Spleen (tissue), 11 donors: ENCODE measurements at regions not wholly inside any gene's neighbourhood (a gene's known extent, or its start where the extent isn't known, plus 50 kb on each side); places are given as distances from the start of the nearest gene placed in this dataset.

ENCODE experiments used
- DNase-seq: peaks from one replicate; pipeline ENCODE4 v3.0.0-alpha.2; 2020
- H3K27ac ChIP-seq, 8 donors: fragments of 200-600 bp; sonication (generic) in 7 of 8; 1 replicate in 4 of 8; 2 replicates in 4 of 8; pipeline versions ENCODE4 v1.5.0 to v1.8.0; 2016 to 2021; ENCODE audit warnings: inconsistent platforms in 4 of 8, mild to moderate bottlenecking in 4 of 8, moderate library complexity in 1 of 8
- H3K27me3 ChIP-seq, 7 donors: fragments of 200-600 bp; sonication (generic) in 6 of 7; replicated peaks in 1 of 7; 1 replicate in 4 of 7; 2 replicates in 3 of 7; pipeline versions ENCODE4 v1.5.0 to v1.8.0; 2016 to 2021; ENCODE audit warnings: inconsistent platforms in 3 of 7, mild to moderate bottlenecking in 1 of 7
- H3K36me3 ChIP-seq, 6 donors: fragments of 200-600 bp; sonication (generic) in 5 of 6; 1 replicate in 4 of 6; 2 replicates in 2 of 6; pipeline versions ENCODE4 v1.5.0 to v1.8.0; 2016 to 2021; ENCODE audit warnings: inconsistent platforms in 2 of 6
- H3K4me1 ChIP-seq, 6 donors: fragments of 200-600 bp; sonication (generic) in 5 of 6; 1 replicate in 3 of 6; 2 replicates in 3 of 6; pipeline versions ENCODE4 v1.5.0 to v1.8.0; 2016 to 2021; ENCODE audit warnings: inconsistent platforms in 3 of 6
- H3K4me3 ChIP-seq, 8 donors: fragments of 200-600 bp; sonication (generic) in 7 of 8; 1 replicate in 4 of 8; 2 replicates in 4 of 8; pipeline versions ENCODE4 v1.5.0 to v1.8.0; 2016 to 2021; ENCODE audit warnings: inconsistent platforms in 4 of 8, mild to moderate bottlenecking in 4 of 8, moderate library complexity in 2 of 8
- H3K9me3 ChIP-seq, 8 donors: fragments of 200-600 bp; sonication (generic) in 7 of 8; 1 replicate in 4 of 8; 2 replicates in 4 of 8; pipeline versions ENCODE4 v1.5.0 to v1.8.0; 2016 to 2021; ENCODE audit warnings: inconsistent platforms in 4 of 8
- CTCF ChIP-seq, 11 experiments: fragments of 200-600 bp in 7 of 11; fragments of 450-650 bp in 4 of 11; sonication (generic) in 4 of 11; IDR thresholded peaks in 8 of 11; conservative IDR thresholded peaks in 3 of 11; 1 replicate in 7 of 11; 2 replicates in 4 of 11; pipeline versions ENCODE4 v1.4.0 to v1.8.0; 2016 to 2021; ENCODE audit warnings: antibody characterized with exemption in 11 of 11, inconsistent platforms in 4 of 11, mild to moderate bottlenecking in 1 of 11
- POLR2A ChIP-seq, 3 donors: fragments of 450-650 bp; IDR thresholded peaks; one replicate each; pipeline ENCODE4 v1.5.1; 2017; ENCODE audit warnings: antibody characterized with exemption in 3 of 3, mild to moderate bottlenecking in 1 of 3
- POLR2AphosphoS5 ChIP-seq, 3 donors: sonication (generic); formaldehyde crosslinking; IDR thresholded peaks; one replicate each; pipeline ENCODE4 v1.5.1; 2017; ENCODE audit warnings: antibody characterized with exemption in 3 of 3
- WGBS, 5 donors: extraction: QIAGEN DNeasy Blood & Tissue Kit in 3 of 5; methylation state at CpG; one replicate each; pipeline versions ENCODE4 v1.1.5 to v1.1.7; 2013 to 2018; 5-methylcytosine and 5-hydroxymethylcytosine counted together
- intact Hi-C: fragments of 100-400 bp; cut with DNase I; formaldehyde crosslinking; loops from one replicate; pipeline ENCODE4 v1.15.0; 2023; ENCODE audit warnings: low total_unique reads
- donor health status: healthy with polysubstance abuse.
- donor health status: DM: no; HTN: no; CAD: no; lungs with moderate emphysema.
- donor health status: DM: no; HTN: no; CAD: no.
- donor health status: Bipolar disorder and iron deficiency.
- donor health status: healthy.
- donor health status: DM: no; HTN: no; CAD: no.
- donor health status: DM: yes; HTN: yes; CAD: no.

GRCh38 chr6:142011775-142012174 lies 121.0 kb upstream of the GJE1 start:
- intact Hi-C loops, result no loop called here
- 71 to 94% (median 76%) methylated on average over 1 of the region's 1 CpG for WGBS, 5 donors
- Histone ChIP-seq H3K9me3 (no peaks in the 10 kb centered on the region), H3K27ac (no peak overlapping the region), H3K27me3 (no peaks in the 10 kb centered on the region), H3K4me3 (no peak overlapping the region), H3K36me3 (no peaks in the 10 kb centered on the region), H3K4me1 (no peaks in the 10 kb centered on the region)
- TF ChIP-seq POLR2A (IDR thresholded peaks at IDR 0.05) (no peak), POLR2AphosphoS5 (IDR thresholded peaks at IDR 0.05) (no peak), CTCF (IDR thresholded peaks at IDR 0.05 in 8 of 11, conservative IDR thresholded peaks at IDR 0.05 in 3 of 11) (no peak)
- DNase-seq, result no peak

- no peaks in the 10 kb centered on the region for H3K36me3 ChIP-seq
- H3K27me3 ChIP-seq, result no peaks in the 10 kb centered on the region
- no peak overlapping the region for H3K27ac ChIP-seq
- no peak for TF ChIP-seq POLR2AphosphoS5 (IDR thresholded peaks at IDR 0.05)
- TF ChIP-seq POLR2A (IDR thresholded peaks at IDR 0.05), result no peak
- no peak for TF ChIP-seq CTCF (IDR thresholded peaks at IDR 0.05 in 8 of 11, conservative IDR thresholded peaks at IDR 0.05 in 3 of 11)
- H3K4me3 ChIP-seq, result no peak overlapping the region
- H3K4me1 ChIP-seq, result no peaks in the 10 kb centered on the region
- intact Hi-C loops, result no loop called here
- no peak for DNase-seq
- H3K9me3 ChIP-seq, result no peaks in the 10 kb centered on the region
These were observed 121.6 kb upstream of the GJE1 start for GRCh38 chr6:142011156-142011555.

DNA sequence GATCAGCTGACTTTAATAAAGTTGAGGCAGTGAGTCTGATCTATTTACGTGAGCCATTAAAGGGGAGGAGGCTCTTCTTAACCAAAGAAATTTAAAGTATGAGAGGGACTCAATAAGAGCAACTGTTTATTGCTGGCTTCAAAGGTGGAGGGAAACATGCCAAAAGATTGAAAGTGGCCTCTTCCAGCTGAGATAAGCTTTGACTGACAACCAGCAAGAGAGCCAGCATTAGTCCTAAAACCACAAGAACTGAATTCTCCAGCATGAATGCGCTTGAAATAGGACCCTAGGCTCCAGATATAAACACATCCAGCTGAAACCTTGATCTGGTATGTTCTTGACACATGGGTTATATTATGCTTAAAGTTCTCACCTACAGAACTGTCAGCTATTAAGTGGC lies 123.1 kb upstream of the GJE1 start:
- H3K4me3 ChIP-seq, result no peak overlapping the region
- no peaks in the 10 kb centered on the region for H3K27me3 ChIP-seq
- intact Hi-C loops, result no loop called here
- no peaks in the 10 kb centered on the region for H3K4me1 ChIP-seq
- no peak overlapping the region for H3K27ac ChIP-seq
- DNase-seq, result no peak
- no peak for TF ChIP-seq CTCF (IDR thresholded peaks at IDR 0.05 in 8 of 11, conservative IDR thresholded peaks at IDR 0.05 in 3 of 11)
- no peak for TF ChIP-seq POLR2AphosphoS5 (IDR thresholded peaks at IDR 0.05)
- no peak for TF ChIP-seq POLR2A (IDR thresholded peaks at IDR 0.05)
- no peaks in the 10 kb centered on the region for H3K9me3 ChIP-seq
- 53 to 79% (median 74%) methylated on average over 2 of the region's 2 CpGs for WGBS, 5 donors
- H3K36me3 ChIP-seq, result no peaks in the 10 kb centered on the region

- no peaks in the 10 kb centered on the region for H3K4me1 ChIP-seq
- TF ChIP-seq POLR2A (IDR thresholded peaks at IDR 0.05) (no peak), CTCF (IDR thresholded peaks at IDR 0.05 in 8 of 11, conservative IDR thresholded peaks at IDR 0.05 in 3 of 11) (no peak), POLR2AphosphoS5 (IDR thresholded peaks at IDR 0.05) (no peak)
- 80 to 93% (median 89%) methylated on average over 1 of the region's 1 CpG for WGBS, 5 donors
- no peaks in the 10 kb centered on the region for H3K27me3 ChIP-seq
- H3K27ac ChIP-seq, result no peak overlapping the region
- DNase-seq, result no peak
- H3K36me3 ChIP-seq, result no peaks in the 10 kb centered on the region
- H3K9me3 ChIP-seq, result no peaks in the 10 kb centered on the region
- no peak overlapping the region for H3K4me3 ChIP-seq
- intact Hi-C loops, result no loop called here
These were observed 123.9 kb upstream of the GJE1 start for GRCh38 chr6:142008781-142009180.
